ENCODE measurements at regions not wholly inside any gene's neighbourhood (a gene's known extent, or its start where the extent isn't known, plus 50 kb on each side); places are given as distances from the start of the nearest gene placed in this dataset.
"Not testable (repeated sequence)": the region's sequence is repeated elsewhere in the genome, so short reads cannot be mapped to it uniquely, and the experiment has no call there.

DNA sequence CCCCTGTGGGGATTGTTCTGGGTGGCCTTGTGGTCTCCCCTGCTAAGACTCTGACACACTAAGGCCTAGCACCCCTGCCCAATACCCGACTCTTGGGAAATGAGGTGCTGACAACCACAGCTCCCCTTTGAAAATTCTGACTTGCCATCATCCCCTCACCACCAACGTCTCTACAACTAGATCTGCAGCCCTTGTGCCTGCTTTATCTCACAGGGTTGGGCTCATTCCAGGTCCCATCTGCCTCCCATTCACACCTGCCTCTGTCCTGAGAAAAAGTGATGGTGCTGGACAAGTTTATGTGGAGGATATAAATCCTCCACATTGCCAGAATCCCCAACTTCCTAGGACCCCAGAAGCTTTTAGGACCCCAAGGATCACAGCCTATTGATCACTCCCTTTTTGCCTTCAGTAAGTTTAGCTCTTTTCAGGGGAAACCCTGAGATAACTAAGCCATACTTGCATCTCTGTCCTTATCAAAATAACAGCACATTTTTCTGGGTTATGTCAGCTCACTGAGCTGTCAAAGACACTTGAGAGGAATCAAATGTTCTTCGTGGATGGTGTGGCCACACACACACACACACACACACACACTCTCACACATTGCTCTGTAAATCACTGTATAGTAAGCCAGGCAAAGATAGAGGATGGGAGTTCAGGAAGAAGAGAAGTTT is 136.8 kb upstream of the CES5A start:
- no peak for DNase-seq

DNA sequence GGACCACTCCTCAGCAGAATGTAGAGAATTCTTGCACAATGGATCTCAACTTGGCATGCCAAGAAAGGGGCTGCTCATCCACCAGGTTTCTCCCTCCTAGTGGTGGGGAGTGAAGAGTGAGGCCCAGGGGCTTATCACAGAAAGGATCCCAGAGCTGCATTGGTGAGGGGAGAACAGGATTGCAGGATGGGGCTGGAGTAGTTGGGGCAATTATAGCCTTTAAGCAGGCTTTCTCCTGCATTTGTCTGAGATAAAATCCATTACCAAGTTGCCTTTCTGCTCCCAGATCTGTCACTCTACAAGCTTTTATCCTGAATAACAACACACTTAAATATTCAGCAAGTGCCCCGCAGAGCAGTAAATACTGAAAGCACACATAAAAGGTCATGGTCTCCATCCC is 130.8 kb upstream of the CES5A start:
- DNase-seq = no peak

DNA sequence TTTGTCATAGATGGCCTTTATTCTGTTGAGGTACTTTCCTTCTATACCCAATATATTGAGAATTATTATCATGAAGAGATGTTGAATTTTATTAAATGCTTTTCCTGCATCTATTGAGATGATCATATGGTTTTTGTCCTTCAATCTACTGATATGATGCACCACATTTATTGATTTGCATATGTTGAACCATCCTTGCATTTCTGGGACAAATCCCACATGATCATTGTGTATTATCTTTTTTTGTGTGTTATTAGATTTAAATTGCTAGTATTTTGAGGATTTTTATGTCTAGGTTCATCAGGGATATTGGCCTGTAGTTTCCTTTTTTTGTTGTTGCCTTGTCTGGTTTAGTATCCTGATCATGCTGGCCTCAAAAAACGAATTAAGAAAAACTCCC is 124.5 kb upstream of the CES5A start:
- DNase-seq = no peak

DNA sequence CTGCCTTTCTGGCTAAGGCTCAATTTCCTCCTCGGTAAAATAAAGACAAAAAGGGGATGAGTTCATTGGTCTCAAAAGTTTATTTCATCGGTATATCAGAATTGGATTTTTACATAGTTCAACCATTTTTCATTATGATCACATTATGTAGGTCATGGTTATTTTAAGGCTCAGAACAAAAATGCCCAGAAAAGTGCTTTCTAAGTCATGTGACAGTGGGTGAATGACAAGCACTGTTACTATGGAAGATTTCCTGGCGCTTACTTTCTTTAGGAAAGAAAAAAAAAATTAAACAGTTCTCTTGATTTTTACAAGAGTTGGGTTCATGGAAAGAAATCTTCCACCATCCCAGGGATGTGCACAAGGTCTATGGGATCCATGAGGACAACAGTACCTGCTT is 117.9 kb upstream of the CES5A start:
- DNase-seq = no peak

DNA sequence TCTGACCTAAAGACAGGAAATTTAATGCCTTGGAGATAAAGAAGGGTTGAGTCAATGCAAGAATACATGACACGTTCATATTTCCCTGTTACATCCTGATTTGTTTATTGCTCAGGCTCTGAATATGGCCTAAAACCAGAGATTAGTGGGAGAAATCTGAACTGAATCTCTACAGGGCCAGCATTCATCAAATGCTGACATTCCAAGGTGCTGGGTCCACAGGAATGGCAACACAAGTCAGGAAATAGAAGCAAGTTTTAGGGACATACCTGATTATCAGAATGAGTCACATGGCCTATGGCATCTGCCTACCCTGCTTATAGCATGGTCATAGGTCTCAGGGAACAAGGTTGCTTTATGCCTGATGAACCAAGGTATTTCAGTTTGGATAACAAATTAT is 117.4 kb upstream of the CES5A start:
- no peak for DNase-seq

DNA sequence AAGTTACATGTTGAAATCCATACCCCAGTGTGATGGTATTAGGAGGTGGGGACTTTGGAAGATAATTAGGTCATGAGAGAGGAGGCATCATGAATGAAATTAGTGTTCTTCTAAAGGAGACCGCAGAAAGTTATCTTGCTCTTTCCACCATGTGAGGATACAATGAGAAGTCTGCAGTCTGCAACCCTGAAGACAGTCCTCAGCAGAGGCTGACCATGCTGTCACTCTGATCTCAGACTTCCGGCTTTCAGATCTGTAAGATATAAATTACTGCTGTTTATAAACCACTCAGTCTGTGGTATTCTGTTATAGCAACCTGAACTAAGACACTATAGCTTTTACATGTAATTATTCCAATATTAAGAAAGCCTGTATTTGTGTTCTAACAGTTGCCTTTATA is 116.7 kb upstream of the CES5A start:
- no peak for DNase-seq

DNA sequence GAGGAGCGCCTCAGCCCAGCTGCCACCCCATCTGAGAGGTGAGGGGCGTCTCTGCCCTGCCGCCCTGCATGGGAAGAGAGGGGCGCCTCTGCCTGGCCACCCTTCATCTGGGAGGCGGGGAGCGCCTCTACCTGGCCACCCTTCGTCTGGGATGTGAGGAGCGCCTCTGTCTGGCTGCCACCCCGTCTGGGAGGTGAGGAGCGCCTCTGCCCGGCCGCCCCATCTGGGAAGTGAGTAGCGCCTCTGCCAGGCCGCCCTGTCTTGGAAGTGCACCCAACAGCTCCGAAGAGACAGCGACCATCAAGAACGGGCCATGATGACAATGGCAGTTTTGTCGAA is 114.4 kb upstream of the CES5A start:
- no peak for DNase-seq

DNA sequence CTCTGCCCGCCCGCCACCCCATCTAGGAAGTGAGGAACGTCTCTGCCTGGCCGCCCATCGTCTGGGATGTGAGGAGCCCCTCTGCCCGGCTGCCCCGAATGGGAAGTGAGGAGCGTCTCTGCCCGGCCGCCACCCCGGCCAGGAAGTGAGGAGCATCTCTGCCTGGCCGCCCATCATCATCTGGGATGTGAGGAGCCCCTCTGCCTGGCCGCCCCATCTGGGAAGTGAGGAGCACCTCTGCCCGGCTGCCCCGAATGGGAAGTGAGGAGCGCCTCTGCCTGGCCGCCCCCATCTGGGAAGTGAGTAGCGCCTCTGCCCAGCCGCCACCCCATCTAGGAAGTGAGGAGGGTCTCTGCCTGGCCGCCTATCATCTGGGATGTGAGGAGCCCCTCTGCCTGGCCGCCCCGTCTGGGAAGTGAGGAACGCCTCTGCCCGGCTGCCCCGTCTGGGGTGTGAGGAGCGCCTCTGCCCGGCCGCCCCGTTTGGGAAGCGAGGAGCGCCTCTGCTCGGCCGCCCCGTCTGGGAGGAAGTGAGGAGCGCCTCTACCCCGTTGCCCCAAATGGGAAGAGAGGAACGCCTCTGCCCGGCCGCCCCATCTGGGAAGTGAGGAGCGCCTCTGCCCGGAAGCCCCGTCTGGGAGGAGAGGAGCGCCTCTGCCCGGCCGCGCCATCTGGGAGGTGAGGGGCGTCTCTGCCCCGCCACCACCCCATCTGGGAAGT is 113.8 kb upstream of the CES5A start:
- DNase-seq = not testable (repeated sequence)

DNA sequence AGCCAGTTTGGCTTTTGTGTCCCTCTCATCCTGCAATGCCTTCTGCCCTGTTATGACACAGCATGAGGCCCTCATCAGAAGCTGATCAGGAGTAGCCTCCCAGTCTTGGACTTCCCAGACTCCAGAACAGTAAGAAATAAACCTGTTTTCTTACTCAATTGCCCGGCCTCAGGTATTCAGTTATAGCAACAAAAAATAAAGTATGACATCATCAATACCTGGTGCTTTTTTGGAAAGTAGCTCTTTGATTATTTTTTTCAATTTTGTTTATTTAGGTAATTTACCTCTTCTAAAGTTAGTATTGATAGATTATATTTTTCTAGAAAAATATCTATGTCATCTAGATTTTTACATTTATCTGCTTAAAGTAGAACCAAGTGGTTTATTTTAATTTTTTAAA is 112.8 kb upstream of the CES5A start:
- no peak for DNase-seq

DNA sequence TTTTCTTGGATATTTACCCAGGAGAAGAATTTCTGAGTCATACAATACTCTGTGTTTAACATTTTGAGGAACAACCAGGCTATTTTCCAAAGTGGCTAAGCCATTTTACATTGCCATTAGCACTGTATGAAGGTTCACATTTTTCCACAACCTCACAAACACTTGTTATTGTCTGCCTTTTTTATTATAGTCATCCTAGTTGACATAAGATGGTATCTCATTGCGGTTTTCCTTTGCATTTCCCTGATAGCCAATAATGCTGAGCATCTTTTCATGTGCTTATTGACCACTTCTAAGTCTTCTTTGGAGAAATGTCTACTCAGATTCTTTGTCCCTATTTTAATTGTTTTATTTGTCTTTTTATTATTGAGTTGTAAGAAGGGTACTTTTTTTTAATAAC is 107.4 kb upstream of the CES5A start:
- DNase-seq = no peak

DNA sequence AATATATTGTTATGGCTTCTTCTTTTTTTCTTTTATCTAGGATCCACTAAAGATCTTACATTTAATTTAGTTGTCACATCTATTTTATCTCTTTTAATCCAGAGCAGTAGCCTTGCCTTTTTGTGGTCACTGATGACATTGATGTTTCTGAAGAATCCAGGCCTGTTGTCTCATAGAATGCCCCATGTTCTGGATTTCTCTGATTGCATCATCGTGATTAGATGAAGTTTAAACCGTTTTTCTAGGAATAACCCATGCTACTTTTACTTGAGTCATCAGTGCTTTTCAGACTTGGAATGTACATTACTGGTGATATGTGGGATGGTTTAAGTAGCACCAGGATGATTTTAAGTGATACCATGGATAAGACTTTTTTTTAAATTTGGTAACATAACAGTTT is 106.4 kb upstream of the CES5A start:
- DNase-seq = no peak

DNA sequence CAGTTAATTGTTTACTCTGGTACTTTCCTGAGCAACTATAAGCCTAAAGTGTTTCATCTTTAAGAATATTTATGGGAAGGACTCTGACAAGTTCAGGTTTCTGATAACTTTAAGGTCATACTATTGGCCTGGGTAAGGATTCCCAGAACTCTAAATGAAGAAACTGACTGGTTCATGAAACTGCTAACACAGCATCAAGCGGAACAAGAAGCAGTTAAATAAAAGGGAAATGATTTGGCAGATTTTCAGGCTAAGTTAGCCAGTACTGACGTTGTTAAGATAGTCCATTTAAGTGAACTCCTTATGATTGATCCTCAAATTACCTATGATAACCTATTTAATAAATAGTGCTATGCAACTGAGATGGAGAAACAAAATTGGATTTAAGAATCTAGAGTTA is 101.6 kb upstream of the CES5A start:
- no peak for DNase-seq

DNA sequence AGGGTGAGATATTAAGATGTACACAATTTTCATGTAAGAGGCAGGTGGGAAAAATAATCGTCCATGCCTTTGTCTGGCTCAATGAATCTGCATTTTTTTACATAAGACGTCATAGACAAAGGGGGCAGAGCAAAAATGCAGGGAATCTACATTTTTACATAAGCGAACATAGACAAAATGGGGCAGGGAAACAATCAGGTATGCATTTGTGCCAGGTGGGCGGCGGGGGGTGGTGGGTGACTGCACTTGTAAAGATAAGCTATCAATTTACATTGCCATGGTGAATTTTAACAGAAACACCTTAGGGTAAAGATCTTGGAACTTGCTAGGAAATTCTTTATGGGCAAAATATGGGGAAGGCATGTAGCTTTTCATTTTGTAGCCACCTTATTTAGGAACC is 96.3 kb upstream of the CES5A start:
- DNase-seq = no peak

DNA sequence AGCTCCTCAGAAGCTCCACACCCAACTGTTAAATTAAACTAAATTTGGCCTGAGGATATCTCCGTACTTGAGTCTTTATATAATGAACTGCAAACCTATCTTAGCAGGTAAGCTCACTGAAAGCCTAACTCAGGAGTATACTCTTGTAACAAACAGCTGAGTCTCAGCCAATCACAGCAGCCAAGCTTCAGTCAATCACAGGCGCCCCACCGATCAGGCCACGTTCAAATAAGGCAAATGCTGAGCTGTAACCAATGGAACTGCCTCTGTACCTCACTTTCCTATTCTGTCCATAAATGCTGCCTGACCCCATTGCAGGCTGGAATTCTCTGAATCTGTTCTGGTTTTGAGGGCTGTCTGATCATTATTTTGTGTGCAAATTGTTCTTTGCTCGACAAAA is 93.0 kb upstream of the CES5A start:
- no peak for DNase-seq

DNA sequence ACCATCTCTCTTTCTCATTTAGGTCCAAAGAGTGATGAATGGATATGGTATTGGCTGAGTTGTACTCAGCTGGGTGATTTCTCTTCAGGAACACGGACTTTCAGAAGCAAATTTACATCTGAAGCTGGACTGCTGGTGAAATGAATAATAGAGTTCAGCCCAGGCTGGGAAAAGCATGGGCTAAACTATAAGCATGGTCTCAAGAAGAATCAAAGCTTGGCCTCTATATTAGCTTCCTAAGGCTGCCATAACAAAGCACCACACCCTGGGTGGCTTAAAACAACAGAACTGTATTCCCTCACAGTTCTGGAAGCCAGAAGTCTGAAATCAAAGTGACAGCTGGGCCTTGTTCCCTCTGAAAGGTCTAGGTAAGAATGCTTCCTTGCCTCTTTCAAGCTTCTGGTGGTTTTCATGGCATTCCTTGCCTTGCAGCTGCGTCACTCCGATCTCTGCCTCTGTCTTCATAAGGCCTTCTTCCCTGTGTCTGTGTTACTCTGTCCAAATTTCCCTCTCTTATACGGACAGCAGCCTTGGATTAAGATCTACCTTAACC is 89.8 kb upstream of the CES5A start:
- DNase-seq = no peak

DNA sequence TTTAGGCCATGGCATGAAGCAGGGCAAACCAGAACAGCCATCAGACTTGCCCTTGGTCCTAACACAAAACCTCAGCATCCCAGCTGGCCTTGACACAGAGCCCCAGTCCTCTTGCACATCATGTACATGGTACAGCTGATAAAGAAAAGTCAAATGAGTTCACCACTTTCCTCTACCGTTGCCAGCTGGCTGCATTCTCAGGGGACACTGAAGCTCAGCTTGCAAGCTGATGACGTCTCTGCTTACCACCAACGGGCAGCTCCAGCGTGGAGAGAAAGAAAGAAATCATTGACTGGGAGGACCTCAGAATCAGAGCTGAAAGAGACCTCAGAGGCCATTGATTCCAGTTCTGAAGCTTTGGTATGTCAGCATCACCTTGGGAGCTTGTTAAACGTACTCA is 80.7 kb upstream of the CES5A start:
- DNase-seq = no peak

DNA sequence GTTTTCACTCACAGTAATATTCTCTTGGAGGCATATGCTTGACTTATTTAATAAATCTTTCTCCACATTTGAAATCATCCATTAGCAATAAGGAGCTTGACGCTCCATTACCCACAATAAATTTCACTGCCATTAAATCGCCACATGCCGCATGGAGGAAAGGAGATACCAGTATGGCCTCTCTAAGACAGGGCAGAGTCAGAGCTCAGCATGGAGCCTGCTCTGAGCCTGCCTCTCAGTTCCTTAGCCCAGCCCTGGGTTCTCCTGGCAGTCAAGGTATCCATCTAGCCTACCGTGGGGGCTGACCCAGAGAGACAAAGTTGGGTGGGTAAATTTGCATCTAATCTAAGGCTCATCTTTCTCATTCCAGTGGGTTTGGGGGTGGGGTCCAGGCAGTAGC is 80.3 kb upstream of the CES5A start:
- DNase-seq = no peak

DNA sequence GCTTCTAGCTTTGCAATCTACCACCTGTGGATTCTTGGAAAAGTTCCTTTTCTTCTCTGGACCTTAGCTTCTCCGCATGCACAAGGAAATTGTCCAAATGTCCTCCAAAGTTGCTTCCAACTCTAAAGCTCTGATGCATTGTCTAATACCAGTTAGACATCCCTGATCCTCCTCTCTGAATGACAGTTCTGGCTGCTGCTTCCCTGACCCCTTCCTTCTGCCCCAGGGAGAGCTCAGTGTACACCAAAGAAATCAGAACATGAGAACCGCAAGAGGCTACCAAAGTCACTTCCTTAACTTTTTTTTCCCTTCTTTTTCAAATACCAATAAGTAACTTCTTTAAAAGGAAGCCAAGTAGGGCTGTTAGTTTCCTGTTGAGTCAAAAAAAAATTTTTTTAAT is 79.7 kb upstream of the CES5A start:
- no peak for DNase-seq

DNA sequence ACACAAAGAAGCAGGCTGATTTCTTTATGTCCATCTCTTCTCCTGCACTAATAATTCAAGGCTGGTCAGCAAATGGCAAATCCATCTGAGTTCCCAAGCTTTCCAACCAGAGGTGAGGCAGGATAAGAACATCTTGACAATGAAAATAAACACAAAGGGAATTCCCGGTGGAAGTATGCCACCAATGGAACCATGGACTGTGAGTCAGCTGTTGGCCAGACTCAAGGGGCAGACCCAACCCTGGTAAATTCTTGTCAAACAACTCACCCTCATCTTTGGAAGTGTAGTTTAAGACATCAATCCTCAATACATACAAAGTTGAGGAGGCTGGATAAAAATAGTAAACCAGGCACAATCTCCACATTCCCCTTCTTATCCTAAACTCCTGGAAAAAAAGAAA is 74.3 kb upstream of the CES5A start:
- no peak for DNase-seq

DNA sequence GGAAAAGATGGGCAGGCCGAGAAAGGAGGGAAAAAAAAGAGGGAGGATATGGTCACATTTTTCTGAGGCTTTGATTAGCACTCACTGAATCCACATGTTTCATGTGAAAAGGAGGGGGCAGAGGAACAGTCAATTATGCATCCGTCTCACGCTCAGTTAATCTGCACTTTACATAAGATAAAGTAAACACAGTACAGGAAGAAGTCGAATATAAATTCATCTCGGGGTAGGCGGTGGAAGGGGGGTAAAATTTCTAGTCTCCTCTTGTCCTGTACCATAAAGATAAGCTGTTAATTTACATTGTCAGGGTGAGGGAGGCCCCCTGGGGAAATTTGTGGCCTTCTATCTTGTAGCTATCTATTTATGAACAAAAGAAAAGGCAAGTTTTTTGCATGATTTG is 73.1 kb upstream of the CES5A start:
- no peak for DNase-seq

DNA sequence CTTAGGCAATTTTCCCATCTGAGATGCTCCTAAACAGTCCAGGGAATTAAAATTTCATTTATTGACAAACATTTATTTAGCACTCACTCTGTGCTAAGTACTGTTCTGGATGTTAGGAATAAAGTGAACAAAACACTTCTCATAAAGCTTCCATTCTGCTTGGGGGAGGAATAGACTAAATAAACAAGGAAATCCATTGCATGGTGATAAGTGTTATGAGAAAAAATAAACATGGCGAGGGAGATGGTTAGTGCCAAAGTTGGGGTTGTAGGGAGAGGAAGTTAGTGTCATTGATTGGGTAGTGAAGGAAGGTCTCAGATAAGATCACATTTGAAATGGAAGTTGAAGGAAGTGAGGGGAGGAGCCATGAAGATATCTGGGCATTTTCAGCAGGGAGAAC is 72.2 kb upstream of the CES5A start:
- DNase-seq = no peak

DNA sequence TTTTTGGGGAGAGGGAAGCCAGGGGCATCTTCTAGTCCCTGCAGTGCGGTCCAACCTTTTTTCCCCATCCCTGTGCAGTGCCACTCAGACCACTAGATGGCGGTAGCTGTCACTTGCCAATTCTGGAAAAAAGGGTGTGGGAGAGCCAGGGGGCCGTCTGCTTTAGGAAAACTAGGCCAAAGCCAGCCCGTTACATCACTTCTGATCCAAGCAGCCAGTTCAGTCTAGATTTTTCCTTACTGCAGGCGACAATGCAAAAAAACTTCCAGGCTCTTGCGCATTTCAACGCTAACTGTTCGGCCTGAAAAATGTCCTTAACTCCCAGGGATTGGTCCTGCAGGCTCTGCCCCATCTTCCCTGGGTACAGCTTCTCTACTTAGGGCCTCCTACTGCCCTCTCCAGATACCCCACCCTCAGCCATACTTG is 69.2 kb upstream of the CES5A start:
- peak; percentile 8 for DNase-seq

DNA sequence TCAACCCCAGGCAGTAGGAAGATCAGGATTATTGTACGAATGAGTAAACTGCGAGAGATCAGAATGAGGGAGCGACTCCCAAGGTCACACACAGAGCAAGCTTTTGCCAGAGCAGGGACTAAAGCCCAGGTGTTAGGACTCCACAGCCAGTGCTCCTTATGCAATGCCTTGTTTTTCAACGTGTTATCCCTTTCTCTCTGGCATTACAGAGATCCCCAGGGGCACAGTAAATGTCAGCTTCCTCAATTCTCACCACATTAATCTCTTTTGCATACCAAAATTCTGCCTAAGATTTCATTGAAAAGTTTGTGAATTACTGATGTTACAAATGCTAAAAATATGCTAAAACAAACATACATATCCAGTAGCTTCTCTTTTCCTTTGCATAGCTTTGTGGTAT is 68.1 kb upstream of the CES5A start:
- no peak for DNase-seq

DNA sequence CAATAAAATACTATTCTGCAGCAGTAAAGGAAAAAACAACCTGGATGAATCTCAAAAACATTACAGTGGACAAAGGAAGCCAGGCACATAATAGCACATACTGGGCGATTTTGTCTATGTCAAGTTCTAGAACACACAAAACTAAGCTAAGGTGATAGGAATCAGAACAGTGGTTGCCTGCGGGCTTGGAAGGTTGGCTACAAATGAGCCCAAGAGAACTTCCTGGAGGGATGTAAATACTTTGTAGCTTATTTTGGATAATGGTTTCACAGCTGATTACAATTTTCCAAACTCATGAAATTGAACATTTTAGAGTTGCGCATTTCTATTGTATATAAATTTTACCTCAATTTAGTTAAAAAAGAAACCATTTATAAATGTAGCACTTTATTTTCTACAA is 67.6 kb upstream of the CES5A start:
- DNase-seq = no peak

DNA sequence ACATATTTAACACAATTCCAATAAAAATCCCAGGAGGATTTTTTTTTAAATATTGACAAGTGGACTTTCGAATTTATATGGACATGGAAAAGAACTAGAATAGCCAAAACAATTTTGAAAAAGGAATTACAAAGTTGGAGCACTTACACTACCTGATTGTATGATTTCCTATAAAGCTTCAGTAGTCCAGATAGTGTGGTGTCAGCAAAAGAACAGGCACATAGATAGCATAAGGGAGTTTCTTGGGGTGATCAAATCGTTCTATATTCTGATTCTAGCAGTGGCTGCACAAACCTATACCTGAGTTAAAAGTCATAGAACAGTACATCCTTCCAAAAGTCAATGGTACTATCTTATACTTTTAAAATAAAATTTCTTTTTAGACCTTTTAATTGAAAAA is 66.4 kb upstream of the CES5A start:
- DNase-seq = no peak

All from effector CD8-positive, alpha-beta T cell (primary cell).